Testis (tissue), 2 donors: ENCODE measurements at regions not wholly inside any gene's neighbourhood (a gene's known extent, or its start where the extent isn't known, plus 50 kb on each side); places are given as distances from the start of the nearest gene placed in this dataset.

ENCODE experiments used
- DNase-seq: peaks from one replicate; pipeline ENCODE4 v3.0.0-alpha.2; 2019
- H3K27ac ChIP-seq, 2 donors: fragments of 200-600 bp; sonication (generic); one replicate each; pipeline ENCODE4 v1.5.1; 2019
- H3K27me3 ChIP-seq: fragments of 200-600 bp; sonication (generic); one replicate; pipeline ENCODE4 v1.5.1; 2019
- H3K36me3 ChIP-seq: fragments of 200-600 bp; sonication (generic); one replicate; pipeline ENCODE4 v1.5.1; 2017; ENCODE audit warnings: low read depth; ENCODE audit errors: missing control alignments
- H3K4me1 ChIP-seq: fragments of 200-600 bp; sonication (generic); one replicate; pipeline ENCODE4 v1.5.1; 2019
- H3K4me3 ChIP-seq, 2 donors: fragments of 200-600 bp; sonication (generic); one replicate each; pipeline ENCODE4 v1.5.1; 2017 to 2019
- H3K9me3 ChIP-seq: fragments of 200-600 bp; sonication (generic); one replicate; pipeline ENCODE4 v1.5.1; 2017
- POLR2A ChIP-seq: fragments of 450-650 bp; IDR thresholded peaks from one replicate; pipeline ENCODE4 v1.6.1; 2017; ENCODE audit warnings: antibody characterized with exemption, mild to moderate bottlenecking, moderate library complexity
- WGBS, 2 donors: methylation state at CpG; one replicate each; pipeline ENCODE4 v1.1.5; 2018; 5-methylcytosine and 5-hydroxymethylcytosine counted together
- intact Hi-C: fragments of 100-400 bp; cut with DNase I; formaldehyde crosslinking; loops from one replicate; pipeline ENCODE4 v1.15.1; 2023; ENCODE audit warnings: low total_unique reads
- TF ChIP-seq, protein P1 (sequence below), 3 experiments: fragments of 450-650 bp in 2 of 3; fragments of 200-600 bp in 1 of 3; sonication (generic) in 1 of 3; IDR thresholded peaks; one replicate each; pipeline ENCODE4 v1.5.1; 2016 to 2019; ENCODE audit warnings: antibody characterized with exemption in 3 of 3, mild to moderate bottlenecking in 2 of 3, moderate library complexity in 1 of 3

DNA sequence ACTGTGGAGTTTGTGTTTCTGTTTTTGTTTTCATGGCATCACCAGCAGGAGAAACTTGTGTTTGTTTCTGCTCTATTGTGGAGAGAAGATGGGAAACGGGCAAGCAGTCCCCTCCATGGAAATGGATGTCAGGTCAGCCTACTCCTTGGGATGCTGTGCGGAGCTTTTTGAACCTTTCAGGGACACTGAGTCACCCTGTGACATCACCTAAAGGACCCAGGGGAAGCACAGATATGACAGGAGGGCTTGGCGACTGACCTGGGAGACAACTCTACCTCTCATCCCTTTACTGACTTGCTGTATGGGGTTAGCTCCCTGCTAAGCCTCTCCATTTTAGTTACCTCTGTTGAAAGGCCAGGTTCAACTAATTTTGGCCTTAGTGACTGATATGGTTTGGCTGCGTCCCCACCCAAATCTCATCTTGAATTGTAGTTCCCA lies 706.9 kb upstream of the TMEM132C start:
- no peak overlapping the region for H3K27ac ChIP-seq
- no peaks in the 10 kb centered on the region for H3K36me3 ChIP-seq
- TF ChIP-seq POLR2A = no peak
- TF ChIP-seq, protein P1, sequence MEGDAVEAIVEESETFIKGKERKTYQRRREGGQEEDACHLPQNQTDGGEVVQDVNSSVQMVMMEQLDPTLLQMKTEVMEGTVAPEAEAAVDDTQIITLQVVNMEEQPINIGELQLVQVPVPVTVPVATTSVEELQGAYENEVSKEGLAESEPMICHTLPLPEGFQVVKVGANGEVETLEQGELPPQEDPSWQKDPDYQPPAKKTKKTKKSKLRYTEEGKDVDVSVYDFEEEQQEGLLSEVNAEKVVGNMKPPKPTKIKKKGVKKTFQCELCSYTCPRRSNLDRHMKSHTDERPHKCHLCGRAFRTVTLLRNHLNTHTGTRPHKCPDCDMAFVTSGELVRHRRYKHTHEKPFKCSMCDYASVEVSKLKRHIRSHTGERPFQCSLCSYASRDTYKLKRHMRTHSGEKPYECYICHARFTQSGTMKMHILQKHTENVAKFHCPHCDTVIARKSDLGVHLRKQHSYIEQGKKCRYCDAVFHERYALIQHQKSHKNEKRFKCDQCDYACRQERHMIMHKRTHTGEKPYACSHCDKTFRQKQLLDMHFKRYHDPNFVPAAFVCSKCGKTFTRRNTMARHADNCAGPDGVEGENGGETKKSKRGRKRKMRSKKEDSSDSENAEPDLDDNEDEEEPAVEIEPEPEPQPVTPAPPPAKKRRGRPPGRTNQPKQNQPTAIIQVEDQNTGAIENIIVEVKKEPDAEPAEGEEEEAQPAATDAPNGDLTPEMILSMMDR (IDR thresholded peaks at IDR 0.05) = no peak
- DNase-seq = no peak
- 73 to 83% methylated on average over 4 of the region's 4 CpGs for WGBS, 2 donors
- H3K4me3 ChIP-seq = no peak overlapping the region
- no peaks in the 10 kb centered on the region for H3K27me3 ChIP-seq
- H3K9me3 ChIP-seq = no peaks in the 10 kb centered on the region
- intact Hi-C loops = no loop called here
- no peaks in the 10 kb centered on the region for H3K4me1 ChIP-seq

DNA sequence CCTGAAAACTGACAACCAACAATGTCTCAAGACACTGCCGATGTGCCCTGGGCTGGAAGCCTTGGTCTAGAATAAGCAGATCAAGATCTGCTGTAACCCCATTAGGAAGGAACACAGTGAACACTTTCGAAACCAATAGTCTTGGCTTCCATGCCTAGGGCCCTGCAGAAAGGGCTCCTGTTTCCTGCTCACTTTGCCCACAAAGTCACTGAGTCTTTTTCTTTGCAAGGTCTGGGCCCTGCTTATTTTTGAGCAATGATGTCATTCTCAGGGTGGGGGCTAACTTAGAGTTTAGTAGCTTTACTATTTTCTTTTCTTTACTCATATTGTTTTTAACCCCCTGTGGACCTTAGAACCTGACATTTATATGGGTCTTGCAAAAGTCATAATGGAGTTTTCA lies 704.2 kb upstream of the TMEM132C start:
- intact Hi-C loops = no loop called here
- Histone ChIP-seq H3K4me3 (no peak overlapping the region), H3K27me3 (no peaks in the 10 kb centered on the region), H3K9me3 (no peaks in the 10 kb centered on the region), H3K27ac (no peak overlapping the region), H3K36me3 (no peaks in the 10 kb centered on the region), H3K4me1 (no peaks in the 10 kb centered on the region)
- WGBS, 2 donors = 77 to 96% methylated on average over 2 of the region's 2 CpGs
- TF ChIP-seq, protein P1 (IDR thresholded peaks at IDR 0.05) = no peak
- TF ChIP-seq POLR2A = no peak
- no peak for DNase-seq

DNA sequence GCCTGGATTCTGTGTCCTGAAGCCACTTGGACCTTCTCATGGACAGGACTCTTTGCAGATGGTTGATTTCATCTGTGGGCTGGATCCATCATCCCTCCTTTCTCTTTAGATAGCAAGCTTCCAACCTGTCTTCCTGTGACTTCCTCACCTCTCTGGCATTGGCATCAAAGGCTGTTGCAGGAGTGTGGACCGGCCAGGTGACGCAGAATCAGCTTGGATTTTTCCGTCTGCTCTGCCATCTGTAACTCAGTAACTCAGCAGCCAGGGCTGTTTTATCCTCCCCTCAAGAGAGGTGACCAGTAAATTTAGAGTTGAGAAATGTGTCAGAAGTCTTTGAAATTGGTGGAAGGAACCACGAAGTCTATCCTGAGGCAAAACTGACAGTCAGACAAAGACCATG lies 701.7 kb upstream of the TMEM132C start:
- Histone ChIP-seq H3K27me3 (no peaks in the 10 kb centered on the region), H3K36me3 (no peaks in the 10 kb centered on the region), H3K4me1 (no peaks in the 10 kb centered on the region), H3K27ac (no peak overlapping the region), H3K9me3 (no peaks in the 10 kb centered on the region), H3K4me3 (no peak overlapping the region)
- WGBS, 2 donors = 90 to 92% methylated on average over 4 of the region's 4 CpGs
- intact Hi-C loops = no loop called here
- DNase-seq = no peak
- no peak for TF ChIP-seq POLR2A
- TF ChIP-seq, protein P1 (IDR thresholded peaks at IDR 0.05) = no peak

DNA sequence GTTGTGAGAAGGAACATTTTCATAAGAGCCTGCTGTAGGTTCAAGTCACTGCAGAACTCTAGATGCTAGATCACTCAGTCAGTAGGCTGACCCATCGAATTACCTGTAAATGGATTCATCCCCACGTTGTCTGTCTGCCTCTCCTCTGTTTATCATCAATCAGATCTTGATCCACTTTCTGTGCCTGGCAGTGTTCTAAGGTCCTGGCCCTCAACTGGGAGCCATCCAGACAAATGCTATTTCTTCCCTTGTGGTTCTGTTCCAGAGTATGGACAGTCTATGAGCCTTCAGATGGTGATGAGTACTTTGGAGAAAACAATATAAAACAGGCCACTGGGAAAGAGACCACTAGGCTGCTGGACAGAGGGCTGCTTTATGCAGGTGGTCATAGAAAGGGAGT lies 699.4 kb upstream of the TMEM132C start:
- DNase-seq = no peak
- TF ChIP-seq, protein P1 (IDR thresholded peaks at IDR 0.05) = no peak
- no peak for TF ChIP-seq POLR2A

DNA sequence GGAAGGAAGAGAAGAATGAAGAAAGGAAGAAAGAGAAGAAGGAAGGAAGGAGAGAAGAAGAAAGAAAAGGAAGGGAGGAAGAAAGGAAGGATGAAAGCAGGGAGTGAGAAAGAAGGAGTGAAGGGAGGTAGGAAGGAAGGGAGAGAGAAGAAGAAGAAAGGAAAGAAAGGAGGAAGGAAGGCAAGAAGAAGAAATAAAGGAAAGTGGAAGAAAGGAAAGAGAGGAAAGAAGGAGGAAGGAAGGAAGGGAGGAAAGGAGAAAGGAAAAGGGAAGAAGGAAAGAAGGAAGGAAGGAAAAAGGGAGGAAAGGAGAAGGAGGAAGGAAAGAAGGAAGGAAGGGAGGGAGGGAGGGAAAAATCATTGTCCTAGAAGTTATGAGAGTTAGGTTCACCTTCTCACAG lies 696.6 kb upstream of the TMEM132C start:
- Histone ChIP-seq H3K27ac (no peak overlapping the region), H3K9me3 (no peaks in the 10 kb centered on the region), H3K27me3 (no peaks in the 10 kb centered on the region), H3K4me1 (no peaks in the 10 kb centered on the region), H3K4me3 (no peak overlapping the region), H3K36me3 (no peaks in the 10 kb centered on the region)
- TF ChIP-seq, protein P1 (IDR thresholded peaks at IDR 0.05) = no peak
- TF ChIP-seq POLR2A = no peak
- no peak for DNase-seq
- intact Hi-C loops = no loop called here

More for the DNA sequence above, 699.4 kb upstream of the TMEM132C start:
- Histone ChIP-seq H3K27me3 (no peaks in the 10 kb centered on the region), H3K4me3 (no peak overlapping the region), H3K9me3 (no peaks in the 10 kb centered on the region), H3K36me3 (no peaks in the 10 kb centered on the region), H3K27ac (no peak overlapping the region), H3K4me1 (no peaks in the 10 kb centered on the region)
- intact Hi-C loops = no loop called here
- WGBS, 2 donors = 63 to 75% methylated on average over 2 of the region's 2 CpGs
